Neural progenitor cell (in vitro differentiated cells): ENCODE measurements at regions not wholly inside any gene's neighbourhood (a gene's known extent, or its start where the extent isn't known, plus 50 kb on each side); places are given as distances from the start of the nearest gene placed in this dataset.

Experiments used
- EZH2 ChIP-seq: fragments of 200-600 bp; sonication (generic); IDR thresholded peaks from 2 replicates; pipeline ENCODE4 v1.6.1; 2017; ENCODE audit warnings: antibody characterized with exemption, mild to moderate bottlenecking, moderate library complexity
- EZH2phosphoT487 ChIP-seq: fragments of 200-600 bp; sonication (generic); IDR thresholded peaks from 2 replicates; pipeline ENCODE4 v1.6.1; 2017; ENCODE audit warnings: antibody characterized with exemption
- TF ChIP-seq, protein P1 (sequence below): fragments of 200-600 bp; sonication (generic); IDR thresholded peaks from 2 replicates; pipeline ENCODE4 v1.5.1; 2017; ENCODE audit warnings: antibody characterized with exemption, mild to moderate bottlenecking

DNA sequence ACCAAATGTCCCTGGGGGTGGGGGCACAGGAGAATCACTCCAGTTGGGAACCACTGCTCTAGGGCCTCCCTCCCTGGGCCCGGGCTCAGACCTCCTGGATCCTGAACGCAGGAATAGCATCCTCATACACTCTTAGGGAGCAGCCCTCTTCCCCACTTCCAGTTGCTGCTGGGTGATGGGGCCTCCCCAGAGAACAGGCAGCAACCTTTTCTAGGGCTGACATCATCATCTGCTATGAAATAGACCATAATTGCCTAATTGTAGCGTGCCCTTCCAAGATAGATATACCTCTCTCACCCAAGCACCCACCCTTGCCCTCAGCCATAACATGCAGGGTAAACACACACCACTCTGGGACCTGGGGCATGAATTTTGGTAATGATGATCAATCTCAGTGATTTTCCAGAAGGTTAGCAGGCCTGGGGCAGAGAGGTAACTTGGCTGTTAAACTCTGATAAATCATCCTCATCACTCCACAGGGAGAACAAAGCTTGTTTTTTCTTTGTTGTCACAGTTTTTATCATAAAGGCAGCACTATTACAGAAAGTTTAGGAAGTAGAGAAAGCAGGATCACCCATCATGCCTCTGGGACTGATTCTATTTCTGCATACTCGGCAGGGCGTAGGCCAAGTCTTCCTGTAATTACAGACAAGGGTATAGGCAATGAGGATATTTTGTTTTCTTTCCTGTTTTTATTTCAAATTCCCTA lies 88.3 kb upstream of the PRDM11 start:
- TF ChIP-seq, protein P1, sequence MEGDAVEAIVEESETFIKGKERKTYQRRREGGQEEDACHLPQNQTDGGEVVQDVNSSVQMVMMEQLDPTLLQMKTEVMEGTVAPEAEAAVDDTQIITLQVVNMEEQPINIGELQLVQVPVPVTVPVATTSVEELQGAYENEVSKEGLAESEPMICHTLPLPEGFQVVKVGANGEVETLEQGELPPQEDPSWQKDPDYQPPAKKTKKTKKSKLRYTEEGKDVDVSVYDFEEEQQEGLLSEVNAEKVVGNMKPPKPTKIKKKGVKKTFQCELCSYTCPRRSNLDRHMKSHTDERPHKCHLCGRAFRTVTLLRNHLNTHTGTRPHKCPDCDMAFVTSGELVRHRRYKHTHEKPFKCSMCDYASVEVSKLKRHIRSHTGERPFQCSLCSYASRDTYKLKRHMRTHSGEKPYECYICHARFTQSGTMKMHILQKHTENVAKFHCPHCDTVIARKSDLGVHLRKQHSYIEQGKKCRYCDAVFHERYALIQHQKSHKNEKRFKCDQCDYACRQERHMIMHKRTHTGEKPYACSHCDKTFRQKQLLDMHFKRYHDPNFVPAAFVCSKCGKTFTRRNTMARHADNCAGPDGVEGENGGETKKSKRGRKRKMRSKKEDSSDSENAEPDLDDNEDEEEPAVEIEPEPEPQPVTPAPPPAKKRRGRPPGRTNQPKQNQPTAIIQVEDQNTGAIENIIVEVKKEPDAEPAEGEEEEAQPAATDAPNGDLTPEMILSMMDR: no peak
- no peak for TF ChIP-seq EZH2phosphoT487
- no peak for TF ChIP-seq EZH2
